A673 (cell line): ENCODE measurements at regions not wholly inside any gene's neighbourhood (a gene's known extent, or its start where the extent isn't known, plus 50 kb on each side); places are given as distances from the start of the nearest gene placed in this dataset.

Source experiments
- BruUV-seq: library from RNA; stranded (reverse); fragments of 400-500 nt; replicated peaks from 2 replicates; lab custom pipeline; 2021; lab: Mats Ljungman, UMichigan
- CTCF ChIA-PET: fragments of 300-600 bp; sonication (Branson Sonifier 250); formaldehyde crosslinking; loops from one replicate; lab custom pipeline; 2022; ENCODE audit warnings: antibody characterized with exemption; lab: Charles Lee
- POLR2A ChIA-PET: fragments of 300-600 bp; sonication (Branson Sonifier 250); formaldehyde crosslinking; loops from one replicate; lab custom pipeline; 2022; ENCODE audit warnings: antibody characterized with exemption; ENCODE audit not compliant: low non-redundant PET; lab: Charles Lee
- DNase-seq: peaks from one replicate; pipeline ENCODE4 v3.0.0-alpha.2; 2015; ENCODE audit warnings: low spot score
- H3K27ac ChIP-seq: fragments of 200-600 bp; sonication (generic); 2 replicates; pipeline ENCODE4 v1.5.1; 2016; ENCODE audit warnings: mixed run types, low read depth, mild to moderate bottlenecking, mixed read lengths, antibody characterized with exemption, low read length; ENCODE audit not compliant: poor library complexity, severe bottlenecking
- H3K27me3 ChIP-seq: fragments of 200-600 bp; sonication (generic); replicated peaks from 2 replicates; pipeline ENCODE4 v1.6.1; 2017; ENCODE audit warnings: mixed run types, low read depth, mild to moderate bottlenecking, mixed read lengths, antibody characterized with exemption, low read length; ENCODE audit not compliant: insufficient read depth, poor library complexity
- H3K36me3 ChIP-seq: fragments of 200-600 bp; sonication (generic); 2 replicates; pipeline ENCODE4 v1.6.1; 2016; ENCODE audit warnings: mixed run types, mild to moderate bottlenecking, mixed read lengths, antibody characterized with exemption, low read length; ENCODE audit not compliant: insufficient read depth, poor library complexity, severe bottlenecking
- H3K4me1 ChIP-seq: fragments of 200-600 bp; sonication (generic); 2 replicates; pipeline ENCODE4 v1.6.1; 2017; ENCODE audit warnings: mixed run types, mild to moderate bottlenecking, mixed read lengths, antibody characterized with exemption, low read length; ENCODE audit not compliant: insufficient read depth, poor library complexity, severe bottlenecking
- H3K4me3 ChIP-seq: fragments of 200-600 bp; sonication (generic); 2 replicates; pipeline ENCODE4 v1.5.1; 2016; ENCODE audit warnings: low read depth, mixed run types, mild to moderate bottlenecking, mixed read lengths, low read length; ENCODE audit not compliant: poor library complexity, severe bottlenecking
- H3K9me3 ChIP-seq: fragments of 200-600 bp; sonication (generic); 2 replicates; pipeline ENCODE4 v1.6.1; 2016; ENCODE audit warnings: mixed run types, low read depth, mild to moderate bottlenecking, mixed read lengths, antibody characterized with exemption, low read length; ENCODE audit not compliant: poor library complexity, severe bottlenecking
- CTCF ChIP-seq: fragments of 300-800, 200-600 bp; sonication (generic); conservative IDR thresholded peaks from 2 replicates; pipeline ENCODE4 v1.5.1; 2017; ENCODE audit warnings: low read depth, mild to moderate bottlenecking, antibody characterized with exemption, low read length, moderate library complexity, mixed read lengths
- EZH2 ChIP-seq: fragments of 200-600 bp; sonication (generic); IDR thresholded peaks from 2 replicates; pipeline ENCODE4 v1.6.1; 2017; ENCODE audit warnings: borderline replicate concordance, low read depth, mild to moderate bottlenecking, mixed read lengths, antibody characterized with exemption, low read length; ENCODE audit not compliant: poor library complexity, severe bottlenecking
- intact Hi-C: fragments of 100-400 bp; cut with micrococcal nuclease; formaldehyde crosslinking; loops from one replicate; pipeline ENCODE4 v1.10.0; 2022; ENCODE audit not compliant: unreplicated experiment

DNA sequence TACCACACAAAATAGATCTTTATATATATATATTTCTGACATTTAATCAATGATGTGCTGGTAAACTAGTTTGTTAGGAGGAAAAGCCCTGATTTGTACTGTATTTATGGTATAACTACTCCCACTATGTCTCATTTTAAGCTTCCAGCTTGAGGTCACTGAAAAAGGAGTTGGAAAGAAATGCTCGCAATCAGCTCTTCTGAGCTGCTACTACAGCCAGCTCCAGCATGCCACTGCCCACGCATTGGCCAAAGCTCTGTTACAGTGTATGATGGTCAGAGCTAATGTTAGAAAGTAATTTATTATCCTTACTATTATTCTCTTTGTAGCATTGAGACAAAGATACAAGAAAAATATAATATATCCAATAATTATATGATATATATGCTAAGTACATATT lies 55.0 kb upstream of the PCED1B start:
- Histone ChIP-seq H3K9me3 (no peaks in the 10 kb centered on the region), H3K27ac (no peak overlapping the region), H3K36me3 (no peaks in the 10 kb centered on the region), H3K4me3 (no peak overlapping the region), H3K27me3 (no peaks in the 10 kb centered on the region), H3K4me1 (peaks cover 11% of the 10 kb centered on the region)
- ChIA-PET CTCF (interaction anchor here (0.5 to 0.6 kb wide), 2 partner anchors 76 to 336 kb away, joined by 3 to 4 read pairs; no protein-coding TSS in a partner anchor), POLR2A (no interaction called here)
- intact Hi-C loops, result loop anchor here (5.0 to 10.0 kb wide), 2 partner anchors 92 to 870 kb away; no protein-coding TSS in a partner anchor
- DNase-seq, result no peak
- BruUV-seq, result no TSS peak
- no peak for TF ChIP-seq EZH2
- TF ChIP-seq CTCF, result no peak

- Histone ChIP-seq H3K27ac (no peak overlapping the region), H3K9me3 (no peaks in the 10 kb centered on the region), H3K4me1 (peaks cover 8% of the 10 kb centered on the region), H3K4me3 (no peak overlapping the region), H3K36me3 (no peaks in the 10 kb centered on the region), H3K27me3 (no peaks in the 10 kb centered on the region)
- POLR2A ChIA-PET, result no interaction called here
- BruUV-seq, result no TSS peak
- no peak for DNase-seq
- TF ChIP-seq EZH2, result no peak
- TF ChIP-seq CTCF, result no peak
- intact Hi-C loops, result loop anchor here (10.0 kb wide), 1 partner anchor 871 kb away; no protein-coding TSS in a partner anchor
- CTCF ChIA-PET, result no interaction called here
These were observed 54.1 kb upstream of the PCED1B start for GRCh38 chr12:47025349-47025748.

GRCh38 chr12:47025798-47026197 lies 53.6 kb upstream of the PCED1B start:
- intact Hi-C loops, result loop anchor here (10.0 kb wide), 1 partner anchor 871 kb away; no protein-coding TSS in a partner anchor
- no peak overlapping the region for H3K4me3 ChIP-seq

More at GRCh38 chr12:47025798-47026197, 53.6 kb upstream of the PCED1B start:
- no peak overlapping the region for H3K27ac ChIP-seq
- H3K4me1 ChIP-seq, result peaks cover 3% of the 10 kb centered on the region
- CTCF ChIA-PET, result no interaction called here
- no peaks in the 10 kb centered on the region for H3K9me3 ChIP-seq
- DNase-seq, result no peak
- BruUV-seq, result no TSS peak
- TF ChIP-seq CTCF (no peak), EZH2 (no peak)
- no peaks in the 10 kb centered on the region for H3K27me3 ChIP-seq
- H3K36me3 ChIP-seq, result no peaks in the 10 kb centered on the region
- POLR2A ChIA-PET, result no interaction called here
